NT2/D1 (cell line): ENCODE measurements at regions not wholly inside any gene's neighbourhood (a gene's known extent, or its start where the extent isn't known, plus 50 kb on each side); places are given as distances from the start of the nearest gene placed in this dataset.

Experiments
- SUZ12 ChIP-seq: IDR thresholded peaks from 2 replicates; pipeline ENCODE4 v1.6.1; 2011; ENCODE audit not compliant: insufficient read length, insufficient read depth; ENCODE audit errors: extremely low read depth
- YY1 ChIP-seq: IDR thresholded peaks from 2 replicates; pipeline ENCODE4 v1.6.1; 2011; ENCODE audit not compliant: insufficient read length, insufficient read depth
- ZNF274 ChIP-seq: IDR thresholded peaks from 2 replicates; pipeline ENCODE4 v1.6.1; 2011; ENCODE audit warnings: mild to moderate bottlenecking, low read depth, low read length

DNA sequence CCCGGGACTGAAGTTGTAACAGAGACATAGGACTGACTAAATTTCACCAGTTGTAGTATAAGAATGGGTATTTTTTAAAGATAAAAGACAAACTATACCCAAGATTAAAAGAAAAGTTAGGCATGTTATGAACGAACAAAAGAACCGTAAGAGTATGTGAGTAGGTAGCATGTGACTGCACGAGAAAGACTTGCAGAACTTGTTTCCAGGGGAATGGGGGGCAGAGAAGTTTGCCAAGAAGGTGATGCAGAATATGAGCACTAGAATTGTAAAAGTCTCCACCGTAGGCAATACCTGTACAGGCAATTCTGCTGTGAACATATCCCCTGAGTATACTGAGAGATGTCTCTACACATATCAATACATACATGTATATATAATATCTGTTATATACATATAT, 614.7 kb downstream of the PRELID2 start:
- TF ChIP-seq YY1, result no peak
- no peak for TF ChIP-seq ZNF274
- no peak for TF ChIP-seq SUZ12
